PC-9 (cell line): ENCODE measurements at regions not wholly inside any gene's neighbourhood (a gene's known extent, or its start where the extent isn't known, plus 50 kb on each side); places are given as distances from the start of the nearest gene placed in this dataset.

Experiments
- BruUV-seq: library from RNA; stranded (reverse); fragments of 400-500 nt; replicated peaks from 2 replicates; lab custom pipeline; 2021; lab: Mats Ljungman, UMichigan
- CTCF ChIA-PET: fragments of 300-600 bp; sonication (Branson Sonifier 250); formaldehyde crosslinking; loops from one replicate; lab custom pipeline; 2022; ENCODE audit warnings: antibody characterized with exemption; lab: Charles Lee
- POLR2A ChIA-PET: fragments of 300-600 bp; sonication (Branson Sonifier 250); formaldehyde crosslinking; loops from one replicate; lab custom pipeline; 2022; ENCODE audit warnings: antibody characterized with exemption; ENCODE audit not compliant: unreplicated experiment; lab: Charles Lee
- DNase-seq, 2 experiments: peaks; one replicate each; pipeline versions ENCODE4 v3.0.0 to v3.0.0-alpha.2; 2015 to 2022; ENCODE audit warnings: mixed read lengths in 1 of 2
- H2AFZ ChIP-seq: fragments of 200-600 bp; sonication (generic); 2 replicates; pipeline ENCODE4 v1.8.1; 2017; ENCODE audit warnings: antibody characterized with exemption
- H3F3A ChIP-seq: fragments of 200-600 bp; sonication (generic); 2 replicates; pipeline ENCODE4 v1.8.1; 2017; ENCODE audit warnings: antibody characterized with exemption, mild to moderate bottlenecking, low read depth; ENCODE audit not compliant: insufficient read depth
- H3K27ac ChIP-seq: fragments of 200-600 bp; sonication (generic); 2 replicates; pipeline ENCODE4 v1.6.1; 2016; ENCODE audit warnings: mixed run types
- H3K27me3 ChIP-seq: fragments of 200-600 bp; sonication (generic); 2 replicates; pipeline ENCODE4 v1.6.1; 2016; ENCODE audit warnings: low read depth, mixed run types; ENCODE audit not compliant: insufficient read depth
- H3K36me3 ChIP-seq: fragments of 200-600 bp; sonication (generic); 2 replicates; pipeline ENCODE4 v1.6.1; 2016; ENCODE audit warnings: low read depth, mixed run types
- H3K4me1 ChIP-seq: fragments of 200-600 bp; sonication (generic); replicated peaks from 2 replicates; pipeline ENCODE4 v1.6.1; 2016; ENCODE audit warnings: mixed run types; ENCODE audit not compliant: insufficient read depth
- H3K4me2 ChIP-seq: fragments of 200-600 bp; sonication (generic); 2 replicates; pipeline ENCODE4 v1.6.1; 2017; ENCODE audit warnings: mixed run types
- H3K4me3 ChIP-seq: fragments of 200-600 bp; sonication (generic); 2 replicates; pipeline ENCODE4 v1.6.1; 2016; ENCODE audit warnings: mixed run types
- H3K79me2 ChIP-seq: fragments of 200-600 bp; sonication (generic); 2 replicates; pipeline ENCODE4 v1.6.1; 2017; ENCODE audit warnings: low read depth, mixed run types
- H3K9me2 ChIP-seq: fragments of 200-600 bp; sonication (generic); 2 replicates; pipeline ENCODE4 v1.8.1; 2017; ENCODE audit warnings: mild to moderate bottlenecking; ENCODE audit not compliant: insufficient read depth
- H3K9me3 ChIP-seq: fragments of 200-600 bp; sonication (generic); 2 replicates; pipeline ENCODE4 v1.8.1; 2016; ENCODE audit warnings: low read depth; ENCODE audit not compliant: insufficient read depth
- H4K20me1 ChIP-seq: fragments of 200-600 bp; sonication (generic); 2 replicates; pipeline ENCODE4 v1.8.1; 2017; ENCODE audit not compliant: insufficient read depth
- EZH2 ChIP-seq: fragments of 200-600 bp; sonication (generic); IDR thresholded peaks from 2 replicates; pipeline ENCODE4 v1.8.0; 2017; ENCODE audit warnings: antibody characterized with exemption, low read depth
- intact Hi-C: fragments of 100-400 bp; cut with micrococcal nuclease; formaldehyde crosslinking; loops from one replicate; pipeline ENCODE4 v1.10.0; 2022; ENCODE audit not compliant: unreplicated experiment
- TF ChIP-seq, protein P1 (sequence below): fragments of 200-600 bp; sonication (generic); conservative IDR thresholded peaks from 2 replicates; pipeline ENCODE4 v1.6.1; 2017; ENCODE audit warnings: mixed run types, antibody characterized with exemption, mild to moderate bottlenecking, moderate library complexity

- Histone ChIP-seq H3F3A (no peaks in the 10 kb centered on the region), H3K9me3 (0 out of 2 replicates have a peak, but pooled peaks cover 3% of the 10 kb centered on the region), H3K4me2 (no peak overlapping the region), H3K4me3 (no peak overlapping the region), H3K27ac (no peak overlapping the region), H3K27me3 (no peaks in the 10 kb centered on the region), H3K36me3 (no peaks in the 10 kb centered on the region), H3K4me1 (no peaks in the 10 kb centered on the region), H3K79me2 (no peaks in the 10 kb centered on the region), H2AFZ (no peak overlapping the region), H4K20me1 (no peaks in the 10 kb centered on the region), H3K9me2 (no peaks in the 10 kb centered on the region)
- TF ChIP-seq, protein P1, sequence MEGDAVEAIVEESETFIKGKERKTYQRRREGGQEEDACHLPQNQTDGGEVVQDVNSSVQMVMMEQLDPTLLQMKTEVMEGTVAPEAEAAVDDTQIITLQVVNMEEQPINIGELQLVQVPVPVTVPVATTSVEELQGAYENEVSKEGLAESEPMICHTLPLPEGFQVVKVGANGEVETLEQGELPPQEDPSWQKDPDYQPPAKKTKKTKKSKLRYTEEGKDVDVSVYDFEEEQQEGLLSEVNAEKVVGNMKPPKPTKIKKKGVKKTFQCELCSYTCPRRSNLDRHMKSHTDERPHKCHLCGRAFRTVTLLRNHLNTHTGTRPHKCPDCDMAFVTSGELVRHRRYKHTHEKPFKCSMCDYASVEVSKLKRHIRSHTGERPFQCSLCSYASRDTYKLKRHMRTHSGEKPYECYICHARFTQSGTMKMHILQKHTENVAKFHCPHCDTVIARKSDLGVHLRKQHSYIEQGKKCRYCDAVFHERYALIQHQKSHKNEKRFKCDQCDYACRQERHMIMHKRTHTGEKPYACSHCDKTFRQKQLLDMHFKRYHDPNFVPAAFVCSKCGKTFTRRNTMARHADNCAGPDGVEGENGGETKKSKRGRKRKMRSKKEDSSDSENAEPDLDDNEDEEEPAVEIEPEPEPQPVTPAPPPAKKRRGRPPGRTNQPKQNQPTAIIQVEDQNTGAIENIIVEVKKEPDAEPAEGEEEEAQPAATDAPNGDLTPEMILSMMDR = no peak
- no peak for TF ChIP-seq EZH2
- no TSS peak for BruUV-seq
- ChIA-PET CTCF (interaction anchor here (0.7 kb wide), 1 partner anchor 14 kb away, joined by 3 read pairs; no protein-coding TSS in a partner anchor), POLR2A (interaction anchor here (0.5 kb wide), 1 partner anchor 28 kb away, joined by 5 read pairs; no protein-coding TSS in a partner anchor)
- intact Hi-C loops = no loop called here
- peak in 1 of 2 experiments; percentile 9 for DNase-seq
Observed at GRCh38 chr5:58201922-58202648, 257.8 kb downstream of the PLK2 start.

DNA sequence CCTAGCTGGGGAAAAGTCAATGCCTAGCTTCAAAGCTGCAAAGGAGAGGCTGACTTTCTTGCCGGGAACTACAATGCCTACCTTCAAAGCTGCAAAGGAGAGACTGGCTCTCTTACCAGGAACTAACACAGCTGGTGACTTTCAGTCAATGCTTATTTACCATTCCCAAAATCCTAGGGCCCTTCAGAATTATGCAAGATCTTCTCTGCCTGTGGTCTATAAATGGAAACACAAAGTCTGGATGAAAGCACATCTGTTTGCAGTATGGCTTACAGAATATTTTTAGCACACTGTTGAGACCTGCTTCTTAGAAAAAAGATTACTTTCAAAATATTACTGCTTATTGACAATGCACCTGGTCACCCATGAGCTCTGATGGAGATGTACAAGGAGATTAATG lies 259.4 kb downstream of the PLK2 start:
- Histone ChIP-seq H3K4me2 (no peak overlapping the region), H2AFZ (no peak overlapping the region), H3F3A (no peaks in the 10 kb centered on the region), H3K4me1 (no peaks in the 10 kb centered on the region), H3K27ac (no peak overlapping the region), H3K79me2 (no peaks in the 10 kb centered on the region), H3K9me3 (peaks cover 15% of the 10 kb centered on the region), H3K27me3 (no peaks in the 10 kb centered on the region), H3K4me3 (no peak overlapping the region), H3K36me3 (no peaks in the 10 kb centered on the region), H3K9me2 (no peaks in the 10 kb centered on the region), H4K20me1 (no peaks in the 10 kb centered on the region)
- DNase-seq = no peak
- CTCF ChIA-PET = no interaction called here
- TF ChIP-seq, protein P1 = no peak
- no peak for TF ChIP-seq EZH2
- POLR2A ChIA-PET = interaction anchor here (0.6 kb wide), 1 partner anchor 338 kb away, joined by 4 read pairs; no protein-coding TSS in a partner anchor
- BruUV-seq = no TSS peak
- intact Hi-C loops = no loop called here

DNA sequence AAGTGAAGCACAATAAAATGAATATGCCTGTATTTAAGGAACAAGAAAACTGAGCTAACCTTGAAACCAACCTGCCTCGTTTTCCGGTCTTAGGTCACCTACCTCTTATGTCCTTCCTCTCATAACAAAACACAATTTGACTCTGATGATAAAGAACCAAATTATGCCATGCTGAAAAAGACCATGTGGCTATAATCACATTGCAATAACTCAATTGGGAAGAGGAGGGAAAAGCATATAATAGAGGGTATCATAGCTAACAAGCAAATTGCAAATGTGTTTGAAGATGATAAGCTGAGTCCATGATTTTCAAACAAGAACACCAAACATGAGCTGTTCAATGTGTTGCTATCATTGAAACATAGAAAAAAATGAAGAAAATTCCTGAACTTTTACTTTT lies 260.8 kb downstream of the PLK2 start:
- TF ChIP-seq, protein P1 = no peak
- TF ChIP-seq EZH2 = no peak
- no peaks in the 10 kb centered on the region for H3F3A ChIP-seq
- no peak overlapping the region for H2AFZ ChIP-seq
- peaks cover 13% of the 10 kb centered on the region for H3K9me3 ChIP-seq
- H3K27me3 ChIP-seq = no peaks in the 10 kb centered on the region
- ChIA-PET CTCF (no interaction called here), POLR2A (interaction anchor here (0.5 kb wide), 2 partner anchors 11 to 60 kb away, joined by 3 to 7 read pairs; no protein-coding TSS in a partner anchor)
- no peaks in the 10 kb centered on the region for H3K79me2 ChIP-seq
- H3K9me2 ChIP-seq = no peaks in the 10 kb centered on the region
- H3K4me1 ChIP-seq = no peaks in the 10 kb centered on the region
- no peaks in the 10 kb centered on the region for H4K20me1 ChIP-seq
- no peak overlapping the region for H3K4me2 ChIP-seq
- no peaks in the 10 kb centered on the region for H3K36me3 ChIP-seq
- no peak overlapping the region for H3K4me3 ChIP-seq
- intact Hi-C loops = no loop called here
- no peak for DNase-seq
- no TSS peak for BruUV-seq
- H3K27ac ChIP-seq = no peak overlapping the region
